Activated B cell treated with CpG ODN at 0.5 μM for 24 hours (primary cell): ENCODE measurements at regions not wholly inside any gene's neighbourhood (a gene's known extent, or its start where the extent isn't known, plus 50 kb on each side); places are given as distances from the start of the nearest gene placed in this dataset.

Experiments
- ATAC-seq: fragments of 200-7000 bp; cut with Tn5 transposase; one replicate; pipeline ENCODE4 v1.10.0; 2021; ENCODE audit warnings: low read depth, mild to moderate bottlenecking, moderate library complexity
- CTCF ChIA-PET: fragments of 350-600 bp; sonication (Branson Sonifier 250); formaldehyde crosslinking; loops from one replicate; lab custom pipeline; 2021; ENCODE audit warnings: antibody characterized with exemption; lab: Charles Lee
- POLR2A ChIA-PET: fragments of 350-600 bp; sonication (Branson Sonifier 250); formaldehyde crosslinking; loops from one replicate; lab custom pipeline; 2021; ENCODE audit warnings: antibody characterized with exemption; lab: Charles Lee
- DNase-seq: peaks from one replicate; pipeline ENCODE4 v3.0.0; 2022
- H3K27ac Mint-ChIP-seq: one replicate; pipeline ENCODE4 v1.8.0; 2020; ENCODE audit warnings: mixed read lengths
- H3K27me3 Mint-ChIP-seq: one replicate; pipeline ENCODE4 v1.8.0; 2021; ENCODE audit warnings: mixed read lengths
- H3K36me3 Mint-ChIP-seq: one replicate; pipeline ENCODE4 v1.8.0; 2021; ENCODE audit warnings: low read depth, mixed read lengths
- H3K4me1 Mint-ChIP-seq: one replicate; pipeline ENCODE4 v1.8.0; 2021; ENCODE audit warnings: mixed read lengths
- H3K4me3 Mint-ChIP-seq: one replicate; pipeline ENCODE4 v1.8.0; 2020; ENCODE audit warnings: mild to moderate bottlenecking, mixed read lengths
- H3K9me3 Mint-ChIP-seq: one replicate; pipeline ENCODE4 v1.8.0; 2020; ENCODE audit warnings: mixed read lengths
- intact Hi-C: fragments of 100-400 bp; cut with micrococcal nuclease; formaldehyde crosslinking; loops from one replicate; pipeline ENCODE4 v1.15.1; 2024
- TF ChIP-seq, protein P1 (sequence below): fragments of 200-600 bp; IDR thresholded peaks from one replicate; pipeline ENCODE4 v1.8.0; 2022; ENCODE audit warnings: antibody characterized with exemption, mild to moderate bottlenecking

DNA sequence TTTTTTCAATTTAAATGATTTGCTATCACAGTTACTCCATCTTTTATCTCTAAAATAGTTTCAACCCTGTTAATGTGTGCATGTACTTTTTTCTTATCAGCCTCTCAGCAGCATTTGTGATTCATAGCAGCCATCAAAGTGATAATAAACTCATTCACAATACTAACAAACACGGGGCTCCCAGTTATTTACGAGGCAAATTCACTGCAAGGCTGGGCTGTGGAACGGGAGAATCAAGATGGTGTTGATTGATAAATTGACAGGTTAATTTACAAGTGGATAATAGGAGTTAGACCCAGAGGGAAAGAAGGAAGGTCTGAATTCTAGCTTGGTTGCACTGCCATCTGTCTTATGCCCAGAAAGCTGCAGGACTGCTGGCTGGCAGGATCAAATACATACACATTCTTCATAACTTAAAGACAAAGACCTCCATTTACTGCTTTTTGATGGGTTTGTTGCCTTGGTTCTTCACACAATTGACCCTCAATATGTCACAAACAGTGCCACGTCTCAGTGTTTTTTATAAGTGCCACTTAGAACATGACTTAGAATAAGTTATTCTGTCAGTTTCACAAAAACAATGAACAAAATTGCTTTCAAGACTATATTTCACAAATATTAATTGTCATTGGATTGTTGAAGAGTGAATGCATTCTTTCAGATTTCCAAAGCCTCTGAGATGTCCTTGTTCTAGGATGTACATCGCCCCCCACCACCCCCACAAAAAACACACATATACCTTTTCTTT is 562.8 kb downstream of the NR2F2 start:
- Mint-ChIP-seq H3K9me3 (no peaks in the 10 kb centered on the region), H3K27me3 (no peaks in the 10 kb centered on the region), H3K4me1 (peaks cover 2% of the 10 kb centered on the region), H3K36me3 (no peaks in the 10 kb centered on the region), H3K27ac (no peak overlapping the region), H3K4me3 (no peak overlapping the region)
- CTCF ChIA-PET: no interaction called here
- ATAC-seq (no peak), DNase-seq (no peak)
- POLR2A ChIA-PET: no interaction called here
- intact Hi-C loops: no loop called here
- TF ChIP-seq, protein P1, sequence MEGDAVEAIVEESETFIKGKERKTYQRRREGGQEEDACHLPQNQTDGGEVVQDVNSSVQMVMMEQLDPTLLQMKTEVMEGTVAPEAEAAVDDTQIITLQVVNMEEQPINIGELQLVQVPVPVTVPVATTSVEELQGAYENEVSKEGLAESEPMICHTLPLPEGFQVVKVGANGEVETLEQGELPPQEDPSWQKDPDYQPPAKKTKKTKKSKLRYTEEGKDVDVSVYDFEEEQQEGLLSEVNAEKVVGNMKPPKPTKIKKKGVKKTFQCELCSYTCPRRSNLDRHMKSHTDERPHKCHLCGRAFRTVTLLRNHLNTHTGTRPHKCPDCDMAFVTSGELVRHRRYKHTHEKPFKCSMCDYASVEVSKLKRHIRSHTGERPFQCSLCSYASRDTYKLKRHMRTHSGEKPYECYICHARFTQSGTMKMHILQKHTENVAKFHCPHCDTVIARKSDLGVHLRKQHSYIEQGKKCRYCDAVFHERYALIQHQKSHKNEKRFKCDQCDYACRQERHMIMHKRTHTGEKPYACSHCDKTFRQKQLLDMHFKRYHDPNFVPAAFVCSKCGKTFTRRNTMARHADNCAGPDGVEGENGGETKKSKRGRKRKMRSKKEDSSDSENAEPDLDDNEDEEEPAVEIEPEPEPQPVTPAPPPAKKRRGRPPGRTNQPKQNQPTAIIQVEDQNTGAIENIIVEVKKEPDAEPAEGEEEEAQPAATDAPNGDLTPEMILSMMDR: no peak

DNA sequence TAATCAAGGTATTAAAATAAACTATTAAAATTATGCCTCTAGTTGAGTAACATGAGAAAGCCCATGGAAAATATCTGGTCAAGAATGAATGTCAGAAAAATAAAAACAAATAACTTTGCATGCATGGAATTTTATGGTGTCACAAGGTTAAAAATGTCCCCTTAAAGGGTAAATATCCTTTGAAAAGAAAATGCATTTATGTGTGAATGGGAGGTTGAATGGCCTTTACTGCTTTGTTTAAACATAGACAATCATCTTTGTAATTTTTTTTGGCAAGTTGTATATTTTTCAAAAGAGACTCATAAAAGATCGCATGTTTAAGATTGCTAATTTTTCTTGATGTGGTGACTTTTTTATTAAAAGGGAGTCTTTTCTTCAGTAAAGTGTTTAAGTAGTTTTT is 564.2 kb downstream of the NR2F2 start:
- TF ChIP-seq, protein P1: no peak
- Mint-ChIP-seq H3K27me3 (no peaks in the 10 kb centered on the region), H3K36me3 (no peaks in the 10 kb centered on the region), H3K9me3 (no peaks in the 10 kb centered on the region), H3K27ac (no peak overlapping the region), H3K4me1 (peaks cover 2% of the 10 kb centered on the region), H3K4me3 (no peak overlapping the region)
- intact Hi-C loops: no loop called here
- ATAC-seq: no peak
- ChIA-PET CTCF (no interaction called here), POLR2A (no interaction called here)
- DNase-seq: no peak

GRCh38 chr15:96896766-96897165 is 566.3 kb downstream of the NR2F2 start:
- intact Hi-C loops: no loop called here
- ATAC-seq: no peak
- Mint-ChIP-seq H3K27me3 (no peaks in the 10 kb centered on the region), H3K27ac (no peak overlapping the region), H3K36me3 (no peaks in the 10 kb centered on the region), H3K4me1 (no peaks in the 10 kb centered on the region), H3K9me3 (peaks cover 8% of the 10 kb centered on the region), H3K4me3 (no peak overlapping the region)
- ChIA-PET CTCF (no interaction called here), POLR2A (no interaction called here)
- no peak for DNase-seq
- TF ChIP-seq, protein P1: no peak

DNA sequence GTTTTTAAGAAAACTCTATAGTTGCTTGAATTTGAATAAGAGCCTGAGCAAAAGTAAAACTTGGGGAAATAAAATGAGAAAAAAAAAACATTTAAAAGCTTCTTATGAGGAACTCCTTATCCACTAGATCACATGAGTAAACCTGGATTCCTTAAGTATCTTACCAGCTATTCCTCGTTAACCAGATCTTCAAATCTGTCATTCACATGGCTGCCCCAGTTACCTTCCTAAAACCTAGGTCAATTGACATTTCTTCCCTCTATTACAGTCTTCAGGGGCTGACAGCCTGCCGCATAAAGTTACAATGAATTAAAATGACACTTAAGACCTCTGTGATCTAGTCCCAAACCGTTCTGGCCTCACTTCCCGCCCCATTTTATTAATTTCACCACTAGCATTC is 583.6 kb downstream of the NR2F2 start:
- Mint-ChIP-seq H3K4me3 (no peak overlapping the region), H3K36me3 (no peaks in the 10 kb centered on the region), H3K9me3 (peaks cover 10% of the 10 kb centered on the region), H3K4me1 (no peaks in the 10 kb centered on the region), H3K27ac (no peak overlapping the region), H3K27me3 (no peaks in the 10 kb centered on the region)
- TF ChIP-seq, protein P1: no peak
- DNase-seq (no peak), ATAC-seq (no peak)
- intact Hi-C loops: no loop called here
- ChIA-PET CTCF (no interaction called here), POLR2A (no interaction called here)

DNA sequence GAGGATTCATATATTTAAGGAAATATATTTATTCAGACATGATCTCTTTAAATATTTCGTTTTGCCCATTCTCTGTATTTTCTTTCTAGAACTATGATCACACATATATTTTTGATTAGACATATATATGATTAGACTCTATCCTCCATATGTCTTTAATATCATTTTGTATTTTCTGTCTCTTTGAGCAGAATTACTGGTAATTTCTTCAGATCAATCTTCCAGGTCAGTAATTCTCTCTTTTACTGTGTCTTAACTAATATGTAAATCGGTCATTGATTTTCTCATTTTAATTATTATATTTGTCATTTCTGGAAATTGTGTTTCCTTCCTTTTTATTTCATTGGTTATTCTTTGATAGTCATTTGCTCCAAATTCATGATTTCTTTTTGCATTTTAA is 586.2 kb downstream of the NR2F2 start:
- ATAC-seq (no peak), DNase-seq (no peak)
- intact Hi-C loops: no loop called here
- H3K27ac Mint-ChIP-seq: no peak overlapping the region
- H3K9me3 Mint-ChIP-seq: peaks cover 14% of the 10 kb centered on the region
- ChIA-PET POLR2A (no interaction called here), CTCF (no interaction called here)
- no peaks in the 10 kb centered on the region for H3K36me3 Mint-ChIP-seq
- H3K4me3 Mint-ChIP-seq: no peak overlapping the region
- no peaks in the 10 kb centered on the region for H3K4me1 Mint-ChIP-seq
- TF ChIP-seq, protein P1: no peak
- no peaks in the 10 kb centered on the region for H3K27me3 Mint-ChIP-seq
